Mammary epithelial cell (primary cell): ENCODE measurements at regions not wholly inside any gene's neighbourhood (a gene's known extent, or its start where the extent isn't known, plus 50 kb on each side); places are given as distances from the start of the nearest gene placed in this dataset.

Experiments
- EZH2 ChIP-seq: IDR thresholded peaks from 2 replicates; pipeline ENCODE4 v1.6.1; 2012; ENCODE audit warnings: low read length, inconsistent platforms, borderline replicate concordance
- TF ChIP-seq, protein P1 (sequence below), 2 donors: IDR thresholded peaks in 1 of 2; conservative IDR thresholded peaks in 1 of 2; 2 replicates each; pipeline ENCODE4 v1.5.1; 2011 to 2012; ENCODE audit warnings: inconsistent platforms in 2 of 2, low read length in 2 of 2, mild to moderate bottlenecking in 2 of 2, control low read depth in 1 of 2, low read depth in 1 of 2; ENCODE audit not compliant: insufficient read depth in 1 of 2; ENCODE audit errors: extremely low read depth in 1 of 2

DNA sequence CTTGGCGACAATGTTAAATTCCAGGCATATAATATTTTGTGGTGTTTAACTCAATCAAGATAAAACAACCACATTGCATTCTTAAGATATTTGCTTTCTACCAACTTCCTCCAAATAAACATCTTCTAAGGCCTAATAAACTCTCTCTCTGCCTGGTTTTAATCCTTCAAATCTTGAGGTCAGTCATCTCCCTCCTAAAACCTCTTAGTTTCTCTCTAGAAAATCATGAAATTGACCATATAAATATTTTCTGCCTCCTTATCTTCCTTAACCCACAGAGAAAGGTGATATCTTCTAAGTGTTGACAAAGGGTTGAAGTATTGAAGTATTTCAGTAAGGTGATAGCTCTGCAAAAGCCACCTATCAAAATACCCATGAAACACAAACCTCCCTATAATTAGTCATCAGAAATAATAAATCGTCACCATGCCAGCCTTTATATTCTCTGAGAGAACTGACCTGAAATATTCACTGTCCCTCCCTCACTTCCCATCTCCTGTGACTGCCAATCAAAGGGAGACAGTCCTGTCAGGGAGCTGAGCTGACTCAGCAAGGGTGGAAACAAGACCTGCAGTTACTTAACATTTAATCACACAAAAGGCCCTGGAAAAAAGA lies 1261.1 kb downstream of the ROBO1 start:
- no peak for TF ChIP-seq EZH2
- TF ChIP-seq, protein P1, sequence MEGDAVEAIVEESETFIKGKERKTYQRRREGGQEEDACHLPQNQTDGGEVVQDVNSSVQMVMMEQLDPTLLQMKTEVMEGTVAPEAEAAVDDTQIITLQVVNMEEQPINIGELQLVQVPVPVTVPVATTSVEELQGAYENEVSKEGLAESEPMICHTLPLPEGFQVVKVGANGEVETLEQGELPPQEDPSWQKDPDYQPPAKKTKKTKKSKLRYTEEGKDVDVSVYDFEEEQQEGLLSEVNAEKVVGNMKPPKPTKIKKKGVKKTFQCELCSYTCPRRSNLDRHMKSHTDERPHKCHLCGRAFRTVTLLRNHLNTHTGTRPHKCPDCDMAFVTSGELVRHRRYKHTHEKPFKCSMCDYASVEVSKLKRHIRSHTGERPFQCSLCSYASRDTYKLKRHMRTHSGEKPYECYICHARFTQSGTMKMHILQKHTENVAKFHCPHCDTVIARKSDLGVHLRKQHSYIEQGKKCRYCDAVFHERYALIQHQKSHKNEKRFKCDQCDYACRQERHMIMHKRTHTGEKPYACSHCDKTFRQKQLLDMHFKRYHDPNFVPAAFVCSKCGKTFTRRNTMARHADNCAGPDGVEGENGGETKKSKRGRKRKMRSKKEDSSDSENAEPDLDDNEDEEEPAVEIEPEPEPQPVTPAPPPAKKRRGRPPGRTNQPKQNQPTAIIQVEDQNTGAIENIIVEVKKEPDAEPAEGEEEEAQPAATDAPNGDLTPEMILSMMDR (conservative IDR thresholded peaks at IDR 0.05 in 1 of 2, IDR thresholded peaks at IDR 0.05 in 1 of 2; ENCODE audit: extremely low read depth in 1 of 2, insufficient read depth in 1 of 2, low read depth in 1 of 2, low read length in 2 of 2), result no peak
